Kidney glomerular epithelial cell (primary cell): ENCODE measurements at regions not wholly inside any gene's neighbourhood (a gene's known extent, or its start where the extent isn't known, plus 50 kb on each side); places are given as distances from the start of the nearest gene placed in this dataset.

Experiments used
- DNase-seq: peaks from one replicate; lab custom pipeline; 2025; lab: John Stamatoyannopoulos, UW

- no peak for DNase-seq
Measured at GRCh38 chr10:117928281-117928680, 118.5 kb downstream of the RAB11FIP2 start.

- no peak for DNase-seq
Measured at GRCh38 chr10:117928741-117929140, 118.0 kb downstream of the RAB11FIP2 start.

- DNase-seq = no peak
Measured at GRCh38 chr10:117929327-117930067, 117.2 kb downstream of the RAB11FIP2 start.

DNA sequence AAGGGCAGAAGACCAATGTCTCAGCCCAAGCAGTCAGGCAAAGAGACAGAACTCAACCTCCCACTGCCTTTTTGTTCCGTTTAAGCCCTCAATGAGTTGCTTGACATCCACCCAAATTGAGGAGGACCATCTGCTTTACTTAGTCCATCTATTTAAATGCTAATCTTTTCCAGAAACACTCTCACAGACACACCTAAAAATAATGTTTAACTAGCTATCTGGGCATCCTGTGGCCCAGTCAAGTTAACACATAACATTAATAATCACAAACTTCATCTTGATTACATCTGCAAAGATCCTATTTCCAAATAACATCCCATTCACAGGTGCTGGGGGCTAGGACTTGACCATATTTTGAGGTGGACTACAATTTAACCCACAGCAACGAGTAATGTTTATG lies 115.7 kb downstream of the RAB11FIP2 start:
- DNase-seq = no peak

- no peak for DNase-seq
Measured at GRCh38 chr10:117933036-117933435, 113.7 kb downstream of the RAB11FIP2 start.

DNA sequence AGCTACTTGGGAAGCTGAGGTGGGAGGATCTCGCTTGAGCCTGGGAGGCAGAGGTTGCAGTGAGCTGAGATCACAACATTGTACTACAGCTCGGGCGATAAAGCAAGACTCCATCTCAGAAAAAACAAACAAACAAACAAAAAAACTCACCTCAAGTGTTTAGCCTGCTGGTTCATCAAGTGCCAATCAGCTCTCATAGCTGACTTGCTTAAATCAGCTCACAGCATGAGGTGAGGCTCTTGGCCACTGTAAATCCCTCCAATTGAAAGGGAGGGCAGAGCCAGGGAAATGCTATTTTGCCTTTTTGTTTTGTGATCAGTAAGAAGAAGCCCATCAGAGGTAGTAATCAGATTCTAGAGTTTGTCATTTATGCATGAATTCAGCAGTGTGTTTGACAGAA lies 112.3 kb downstream of the RAB11FIP2 start:
- DNase-seq = no peak

DNA sequence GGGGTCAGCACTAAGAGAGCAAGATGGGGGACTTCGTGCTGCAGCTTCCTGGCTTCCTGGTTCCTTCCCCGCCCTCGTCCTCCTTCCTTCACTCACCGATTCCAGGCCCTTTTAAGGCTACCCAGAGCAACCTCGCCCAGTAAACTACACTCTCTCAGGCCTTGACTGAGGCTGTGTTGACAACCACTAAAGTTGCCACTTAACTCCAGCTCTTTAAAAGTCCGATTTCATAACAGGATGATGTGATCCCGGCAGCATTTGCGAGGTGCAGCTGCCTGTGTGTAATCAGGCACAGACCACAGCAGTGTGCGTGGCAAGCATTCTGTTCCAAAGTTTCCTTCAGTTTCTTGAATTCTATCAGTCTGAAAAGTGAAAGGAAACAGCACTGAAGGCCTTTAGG lies 110.6 kb downstream of the RAB11FIP2 start:
- no peak for DNase-seq

DNA sequence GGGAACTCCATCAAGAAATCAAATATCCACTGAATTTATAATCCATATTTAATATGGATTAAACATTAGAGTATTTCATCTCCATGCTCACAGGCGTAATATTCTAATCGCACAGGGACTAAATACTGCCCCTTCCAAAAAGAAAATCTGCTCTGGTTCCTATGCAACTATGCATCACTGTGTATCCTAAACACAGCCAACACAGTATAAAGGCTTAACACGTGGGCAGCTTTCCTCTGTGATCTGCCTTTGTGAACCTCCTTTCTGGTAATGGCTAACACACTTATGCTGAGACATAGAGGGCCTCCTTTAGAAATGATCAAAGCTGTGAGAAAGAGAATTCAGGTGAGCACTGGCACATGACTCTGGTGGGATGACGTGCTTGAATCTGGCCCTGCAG lies 110.2 kb downstream of the RAB11FIP2 start:
- no peak for DNase-seq

- DNase-seq = no peak
Measured at GRCh38 chr10:117936976-117937375, 109.8 kb downstream of the RAB11FIP2 start.

DNA sequence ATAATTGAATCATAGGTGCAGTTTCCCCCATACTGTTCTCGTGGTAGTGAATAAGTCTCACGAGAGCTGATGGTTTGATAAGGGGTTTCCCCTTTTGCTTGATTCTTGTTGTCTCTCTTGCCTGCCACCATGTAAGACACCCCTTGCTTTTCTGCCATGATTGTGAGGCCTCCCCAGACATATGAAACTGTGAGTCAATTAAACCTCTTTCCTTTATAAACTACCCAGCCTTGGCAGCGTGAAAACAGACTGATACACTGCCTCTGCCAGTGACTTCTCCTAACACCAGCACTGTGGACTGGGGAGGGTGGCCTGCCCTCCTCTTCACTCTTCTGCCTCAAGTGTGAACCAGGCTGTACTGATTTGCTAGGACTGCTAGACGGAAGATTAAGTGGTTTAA lies 108.6 kb downstream of the RAB11FIP2 start:
- DNase-seq = no peak

GRCh38 chr10:117942226-117942625 lies 104.5 kb downstream of the RAB11FIP2 start:
- DNase-seq = no peak

- no peak for DNase-seq
Measured at GRCh38 chr10:117944676-117945447, 101.9 kb downstream of the RAB11FIP2 start.

GRCh38 chr10:117945651-117946050 lies 101.1 kb downstream of the RAB11FIP2 start:
- no peak for DNase-seq

DNA sequence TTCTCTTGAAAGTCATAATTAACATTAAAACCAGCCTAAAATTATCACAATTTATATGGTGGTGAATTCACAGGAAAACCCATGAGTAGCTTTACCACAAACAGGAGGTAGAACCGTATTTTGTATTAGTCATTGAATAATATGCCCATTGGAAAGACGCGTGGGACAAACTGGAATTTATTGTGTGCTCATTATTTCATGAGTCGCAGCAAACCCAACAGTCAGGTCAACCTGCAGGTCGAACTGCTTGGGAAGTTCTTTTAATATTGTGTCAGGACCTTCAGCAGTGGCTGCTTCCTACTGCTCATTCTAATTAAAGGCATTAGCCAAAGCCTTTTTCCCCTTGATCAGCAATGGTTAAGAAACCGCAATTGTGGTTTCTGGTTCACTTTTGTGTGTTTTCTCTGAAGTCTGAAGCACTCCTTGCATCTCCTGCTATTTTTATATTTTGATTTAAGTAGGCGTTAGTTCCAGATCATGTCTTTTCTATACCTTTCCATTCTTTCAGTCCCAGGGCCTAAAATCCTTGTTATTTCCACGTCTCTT lies 100.1 kb downstream of the RAB11FIP2 start:
- DNase-seq = peak; percentile 48

DNA sequence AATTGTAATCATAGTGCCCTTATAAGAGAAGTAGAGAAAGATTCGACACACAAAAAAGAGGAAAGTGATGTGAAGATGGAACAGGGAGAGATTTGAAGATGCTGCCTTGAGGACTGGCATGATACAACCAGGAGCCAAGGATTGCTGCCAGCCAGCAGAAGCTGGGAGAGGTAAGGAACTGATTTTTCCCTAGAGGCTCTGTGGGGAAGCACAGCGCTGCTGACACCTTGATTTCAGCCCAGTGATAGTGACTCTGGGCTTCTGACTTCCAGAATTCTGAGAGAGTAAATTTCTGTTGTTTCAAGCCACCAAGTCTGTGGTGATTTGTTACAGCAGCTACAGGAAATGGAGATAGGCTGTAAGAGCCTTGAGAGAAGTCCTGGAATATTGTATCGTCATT lies 98.2 kb downstream of the RAB11FIP2 start:
- DNase-seq = no peak

DNA sequence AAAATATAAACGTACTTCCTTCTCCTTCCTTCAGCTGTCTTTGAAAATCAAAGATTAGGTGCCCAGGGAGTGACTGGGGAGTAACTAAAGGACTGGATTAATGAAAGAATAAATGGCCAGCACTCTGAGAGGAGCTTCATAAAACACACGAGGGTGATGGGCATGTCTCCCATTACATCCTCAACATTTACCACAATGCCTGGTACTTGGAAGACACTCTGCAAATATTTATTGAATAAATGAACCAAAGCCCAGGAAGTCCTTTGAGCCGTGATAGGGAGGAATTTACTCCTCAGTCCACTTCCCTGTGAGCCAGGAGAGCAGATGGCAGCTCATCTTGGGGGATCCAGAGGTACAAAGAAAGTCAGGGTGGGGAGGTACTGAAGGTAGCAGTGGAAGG lies 96.3 kb downstream of the RAB11FIP2 start:
- no peak for DNase-seq
